ENCODE measurements at regions not wholly inside any gene's neighbourhood (a gene's known extent, or its start where the extent isn't known, plus 50 kb on each side); places are given as distances from the start of the nearest gene placed in this dataset.

DNA sequence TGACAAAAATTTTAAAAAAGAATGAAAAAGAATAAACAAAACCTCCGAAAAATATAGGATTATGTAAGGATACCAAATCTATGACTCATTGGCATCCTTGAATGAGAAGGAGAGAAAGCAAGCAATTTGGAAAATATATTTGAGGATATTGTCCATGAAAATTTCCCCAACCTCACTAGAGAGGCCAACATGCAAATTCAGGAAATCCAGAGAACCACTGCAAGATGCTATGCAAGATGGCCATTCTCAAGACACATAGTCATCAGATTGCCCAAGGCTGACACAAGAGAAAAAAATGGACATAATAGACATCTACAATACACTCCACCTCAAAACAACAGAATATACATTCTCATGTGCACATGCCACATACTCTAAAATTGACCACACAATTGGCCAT, 135.9 kb upstream of the SPANXB1 start:
- WGBS (ENCODE audit: low lambda C conversion rate), result 8% methylated on average over 1 of the region's 1 CpG
- FAIRE-seq (no peak), ATAC-seq (no peak), DNase-seq (ENCODE audit: low spot score) (no peak)
- POLR2A ChIA-PET, result no interaction called here
- no peaks in the 10 kb centered on the region for H3K27me3 ChIP-seq (ENCODE audit: control insufficient read depth in 1 of 2, insufficient read depth in 2 of 2, low read length in 2 of 2)
- no peak overlapping the region for H3K4me3 ChIP-seq (replicated peaks in 1 of 3; ENCODE audit: insufficient read depth in 1 of 3, low read depth in 2 of 3, low read length in 3 of 3)
- H3K9me3 ChIP-seq (ENCODE audit: low read length), result no peaks in the 10 kb centered on the region
- H3K79me2 ChIP-seq (ENCODE audit: insufficient read depth, low read length), result no peaks in the 10 kb centered on the region
- TF ChIP-seq DR1 (CRISPR knock-in tag; IDR thresholded peaks at IDR 0.05), result no peak
- TF ChIP-seq ARNT2 (CRISPR knock-in tag; IDR thresholded peaks at IDR 0.05; ENCODE audit: low read depth), result no peak
- CTCF ChIA-PET (ENCODE audit: low intra/inter-chr PET ratio, low total read pairs), result no interaction called here
- in situ Hi-C loops (cut with HindIII; ENCODE audit: extremely low pct_ligation_motif_present, low pct_unique_long_range_greater_than_20kb) (no loop called here), intact Hi-C loops (cut with micrococcal nuclease; ENCODE audit: unreplicated experiment) (no loop called here)
- no peak overlapping the region for H3K27ac ChIP-seq (ENCODE audit: extremely low read length, insufficient read depth, low read length)
- no peak overlapping the region for H3K4me2 ChIP-seq (ENCODE audit: low read depth, low read length)
- H4K20me1 ChIP-seq (ENCODE audit: insufficient read depth, low read length), result no peaks in the 10 kb centered on the region
- H2AFZ ChIP-seq (ENCODE audit: low read length), result no peak overlapping the region
- no TSS peak for BruUV-seq (replicated peaks)
- H3K9ac ChIP-seq (ENCODE audit: insufficient read depth, low read depth, low read length), result no peak overlapping the region
- no peaks in the 10 kb centered on the region for H3K4me1 ChIP-seq (ENCODE audit: insufficient read depth, low read length)
- H3K36me3 ChIP-seq (replicated peaks in 1 of 2; ENCODE audit: control insufficient read depth in 1 of 2, insufficient read depth in 2 of 2, low read length in 2 of 2), result no peaks in the 10 kb centered on the region

DNA sequence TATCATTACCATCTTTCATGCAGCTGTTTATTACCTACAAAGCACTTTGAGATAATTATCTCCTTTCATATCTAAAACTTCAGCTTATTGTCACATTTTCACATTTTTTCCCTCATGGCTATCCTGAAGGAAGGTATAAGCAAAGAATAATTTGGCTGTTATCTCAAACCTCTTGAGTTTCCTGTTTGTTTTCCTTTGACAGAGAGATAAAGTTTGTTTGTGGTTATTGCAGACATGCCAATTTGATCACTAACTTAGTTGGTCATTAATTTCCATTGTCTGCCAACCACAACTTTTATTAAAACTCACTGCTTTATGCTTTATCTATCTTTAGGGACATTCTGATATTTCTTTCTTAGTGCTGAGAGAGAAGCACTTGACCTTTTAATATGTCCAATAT, 89.8 kb upstream of the SPANXB1 start:
- DNase-seq (ENCODE audit: low spot score) (no peak), FAIRE-seq (no peak), ATAC-seq (no peak)
- intact Hi-C loops (cut with micrococcal nuclease; ENCODE audit: unreplicated experiment) (no loop called here), in situ Hi-C loops (cut with HindIII; ENCODE audit: extremely low pct_ligation_motif_present, low pct_unique_long_range_greater_than_20kb) (no loop called here)
- Histone ChIP-seq H4K20me1 (ENCODE audit: insufficient read depth, low read length) (no peaks in the 10 kb centered on the region), H2AFZ (ENCODE audit: low read length) (no peak overlapping the region), H3K36me3 (replicated peaks in 1 of 2; ENCODE audit: control insufficient read depth in 1 of 2, insufficient read depth in 2 of 2, low read length in 2 of 2) (no peaks in the 10 kb centered on the region), H3K9ac (ENCODE audit: insufficient read depth, low read depth, low read length) (no peak overlapping the region), H3K79me2 (ENCODE audit: insufficient read depth, low read length) (no peaks in the 10 kb centered on the region), H3K27me3 (ENCODE audit: control insufficient read depth in 1 of 2, insufficient read depth in 2 of 2, low read length in 2 of 2) (no peaks in the 10 kb centered on the region), H3K4me2 (ENCODE audit: low read depth, low read length) (no peak overlapping the region), H3K9me3 (ENCODE audit: low read length) (no peaks in the 10 kb centered on the region), H3K4me3 (replicated peaks in 1 of 3; ENCODE audit: insufficient read depth in 1 of 3, low read depth in 2 of 3, low read length in 3 of 3) (no peak overlapping the region), H3K4me1 (ENCODE audit: insufficient read depth, low read length) (no peaks in the 10 kb centered on the region), H3K27ac (ENCODE audit: extremely low read length, insufficient read depth, low read length) (no peak overlapping the region)
- CTCF ChIA-PET (ENCODE audit: low intra/inter-chr PET ratio, low total read pairs), result no interaction called here
- no TSS peak for BruUV-seq (replicated peaks)
- POLR2A ChIA-PET, result no interaction called here
- TF ChIP-seq ZFP90 (CRISPR knock-in tag; IDR thresholded peaks at IDR 0.05; ENCODE audit: borderline replicate concordance) (no peak), KLF9 (CRISPR knock-in tag; IDR thresholded peaks at IDR 0.05; ENCODE audit: low read depth) (no peak), FOXO1 (CRISPR knock-in tag; IDR thresholded peaks at IDR 0.05) (no peak), ZNF331 (CRISPR knock-in tag; IDR thresholded peaks at IDR 0.05) (no peak), ZNF878 (CRISPR knock-in tag; IDR thresholded peaks at IDR 0.05) (no peak), KLF6 (CRISPR knock-in tag; IDR thresholded peaks at IDR 0.05) (no peak)

Data from HepG2 (cell line).